ENCODE measurements at regions not wholly inside any gene's neighbourhood (a gene's known extent, or its start where the extent isn't known, plus 50 kb on each side); places are given as distances from the start of the nearest gene placed in this dataset.

DNA sequence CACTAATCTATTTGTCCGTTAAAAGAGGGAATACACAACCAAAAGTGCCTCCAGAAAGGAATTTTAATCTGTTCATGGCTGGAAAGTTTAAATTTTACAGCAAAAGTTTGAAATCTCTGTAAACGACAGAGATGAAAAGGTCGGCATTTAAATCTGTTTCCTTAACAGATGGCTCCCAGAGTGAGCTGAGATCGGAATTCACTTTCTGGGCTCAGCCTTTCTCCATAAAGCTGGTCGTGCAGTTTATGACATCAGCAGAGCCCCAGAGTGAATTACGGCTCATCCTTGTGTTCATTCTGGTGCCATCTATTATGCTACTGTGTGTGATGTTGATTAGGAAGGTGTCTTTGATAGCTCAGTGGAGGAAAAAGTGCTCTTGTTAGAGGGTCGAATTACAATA, 117.6 kb upstream of the ZFP64 start:
- TF ChIP-seq, protein P1, sequence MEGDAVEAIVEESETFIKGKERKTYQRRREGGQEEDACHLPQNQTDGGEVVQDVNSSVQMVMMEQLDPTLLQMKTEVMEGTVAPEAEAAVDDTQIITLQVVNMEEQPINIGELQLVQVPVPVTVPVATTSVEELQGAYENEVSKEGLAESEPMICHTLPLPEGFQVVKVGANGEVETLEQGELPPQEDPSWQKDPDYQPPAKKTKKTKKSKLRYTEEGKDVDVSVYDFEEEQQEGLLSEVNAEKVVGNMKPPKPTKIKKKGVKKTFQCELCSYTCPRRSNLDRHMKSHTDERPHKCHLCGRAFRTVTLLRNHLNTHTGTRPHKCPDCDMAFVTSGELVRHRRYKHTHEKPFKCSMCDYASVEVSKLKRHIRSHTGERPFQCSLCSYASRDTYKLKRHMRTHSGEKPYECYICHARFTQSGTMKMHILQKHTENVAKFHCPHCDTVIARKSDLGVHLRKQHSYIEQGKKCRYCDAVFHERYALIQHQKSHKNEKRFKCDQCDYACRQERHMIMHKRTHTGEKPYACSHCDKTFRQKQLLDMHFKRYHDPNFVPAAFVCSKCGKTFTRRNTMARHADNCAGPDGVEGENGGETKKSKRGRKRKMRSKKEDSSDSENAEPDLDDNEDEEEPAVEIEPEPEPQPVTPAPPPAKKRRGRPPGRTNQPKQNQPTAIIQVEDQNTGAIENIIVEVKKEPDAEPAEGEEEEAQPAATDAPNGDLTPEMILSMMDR (IDR thresholded peaks at IDR 0.05) = no peak

DNA sequence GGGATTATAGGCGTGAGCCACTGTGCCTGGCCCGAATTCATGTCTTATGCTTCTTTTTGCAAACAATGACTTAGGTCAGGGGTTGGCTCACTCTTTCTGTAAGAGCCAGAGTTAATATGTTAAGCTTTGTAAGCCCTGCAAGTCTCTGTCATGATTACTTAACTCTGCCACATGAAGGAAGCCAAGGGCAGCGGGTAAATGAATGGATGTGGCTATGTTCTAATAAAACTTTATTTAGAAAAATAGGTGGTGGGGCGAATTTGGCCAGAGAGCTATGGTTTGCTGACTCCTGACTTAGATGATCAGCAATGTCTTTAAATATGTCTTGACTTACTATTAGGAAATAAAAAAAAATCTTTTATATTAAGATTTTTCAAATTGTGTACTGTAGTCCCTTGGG, 114.9 kb upstream of the ZFP64 start:
- peaks cover 0 to 3% of the 10 kb centered on the region in 2 experiments for H3K4me1 ChIP-seq (ENCODE audit: control insufficient read depth in 1 of 2, insufficient read depth in 1 of 2, low read depth in 1 of 2, low read length in 1 of 2)
- H3K27ac ChIP-seq = no peak overlapping the region
- H3K9me3 ChIP-seq = no peaks in the 10 kb centered on the region
- no peak overlapping the region for H3K4me3 ChIP-seq (ENCODE audit: low read depth in 1 of 2, low read length in 1 of 2)
- no peaks in the 10 kb centered on the region for H3K36me3 ChIP-seq
- no peaks in the 10 kb centered on the region for H3K27me3 ChIP-seq
- TF ChIP-seq, protein P1 (IDR thresholded peaks at IDR 0.05) = no peak

More for the DNA sequence above, 117.6 kb upstream of the ZFP64 start:
- no peak overlapping the region for H3K27ac ChIP-seq
- no peaks in the 10 kb centered on the region for H3K36me3 ChIP-seq
- no peak overlapping the region for H3K4me3 ChIP-seq (ENCODE audit: low read depth in 1 of 2, low read length in 1 of 2)
- peaks cover 0 to 3% of the 10 kb centered on the region in 2 experiments for H3K4me1 ChIP-seq (ENCODE audit: control insufficient read depth in 1 of 2, insufficient read depth in 1 of 2, low read depth in 1 of 2, low read length in 1 of 2)
- peaks cover 23% of the 10 kb centered on the region for H3K27me3 ChIP-seq
- H3K9me3 ChIP-seq = no peaks in the 10 kb centered on the region

DNA sequence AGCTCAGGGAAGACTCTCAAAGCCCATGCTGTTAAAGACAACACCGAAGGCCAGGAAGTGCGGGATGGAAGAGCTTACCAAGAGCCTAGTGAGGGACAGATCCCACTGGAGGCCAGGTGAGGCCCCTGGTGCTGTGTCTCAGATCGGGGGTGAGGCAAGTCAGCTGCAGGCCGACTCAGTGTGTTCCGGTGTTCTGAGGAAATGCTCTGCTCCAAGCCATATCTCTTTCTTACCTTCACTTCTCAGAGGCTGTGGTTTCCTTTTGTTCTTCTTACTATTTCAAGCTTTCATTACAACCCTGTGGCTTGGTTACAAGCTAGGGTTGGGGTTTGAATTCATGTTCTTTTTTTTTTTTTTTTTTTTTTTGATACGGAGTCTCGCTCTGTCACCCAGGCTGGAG, 114.3 kb upstream of the ZFP64 start:
- peaks cover 5% of the 10 kb centered on the region for H3K27me3 ChIP-seq
- H3K36me3 ChIP-seq = no peaks in the 10 kb centered on the region
- H3K27ac ChIP-seq = no peak overlapping the region
- TF ChIP-seq, protein P1 (IDR thresholded peaks at IDR 0.05) = no peak
- H3K9me3 ChIP-seq = no peaks in the 10 kb centered on the region
- no peak overlapping the region for H3K4me3 ChIP-seq (ENCODE audit: low read depth in 1 of 2, low read length in 1 of 2)
- H3K4me1 ChIP-seq (ENCODE audit: control insufficient read depth in 1 of 2, insufficient read depth in 1 of 2, low read depth in 1 of 2, low read length in 1 of 2) = peaks cover 0 to 3% of the 10 kb centered on the region in 2 experiments

DNA sequence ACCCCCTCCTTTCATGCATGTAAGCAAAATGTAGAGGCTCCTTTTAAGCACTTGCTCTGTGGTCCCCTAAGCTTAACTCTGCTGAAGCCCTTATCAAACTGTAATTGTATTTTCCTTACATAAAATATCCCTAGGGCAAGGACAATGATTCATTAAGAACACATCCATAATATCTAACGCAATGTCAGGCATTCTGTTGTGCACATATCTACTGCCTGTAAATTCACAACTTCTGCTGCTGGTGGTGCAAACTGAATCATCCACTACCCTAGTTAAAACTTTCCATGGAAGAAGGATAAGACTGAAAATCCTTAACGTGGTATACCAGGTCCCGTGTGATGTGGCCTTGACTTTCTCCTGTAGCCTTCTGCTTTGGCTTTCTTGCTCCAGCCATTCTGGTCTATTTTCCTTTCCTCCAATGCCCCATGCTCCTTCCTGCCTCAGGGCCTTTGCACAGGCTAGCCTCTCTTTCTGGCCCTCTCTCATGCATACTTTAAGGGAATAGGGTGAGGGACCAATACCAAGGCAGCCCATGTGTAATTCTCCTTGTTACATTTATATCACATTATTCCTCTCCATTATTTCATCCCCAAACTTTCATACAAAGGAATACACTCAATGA, 113.6 kb upstream of the ZFP64 start:
- Histone ChIP-seq H3K36me3 (no peaks in the 10 kb centered on the region), H3K27me3 (peaks cover 10% of the 10 kb centered on the region), H3K4me3 (ENCODE audit: low read depth in 1 of 2, low read length in 1 of 2) (no peak overlapping the region), H3K4me1 (ENCODE audit: control insufficient read depth in 1 of 2, insufficient read depth in 1 of 2, low read depth in 1 of 2, low read length in 1 of 2) (peaks cover 0 to 3% of the 10 kb centered on the region in 2 experiments), H3K27ac (no peak overlapping the region), H3K9me3 (no peaks in the 10 kb centered on the region)
- TF ChIP-seq, protein P1 (IDR thresholded peaks at IDR 0.05) = no peak

DNA sequence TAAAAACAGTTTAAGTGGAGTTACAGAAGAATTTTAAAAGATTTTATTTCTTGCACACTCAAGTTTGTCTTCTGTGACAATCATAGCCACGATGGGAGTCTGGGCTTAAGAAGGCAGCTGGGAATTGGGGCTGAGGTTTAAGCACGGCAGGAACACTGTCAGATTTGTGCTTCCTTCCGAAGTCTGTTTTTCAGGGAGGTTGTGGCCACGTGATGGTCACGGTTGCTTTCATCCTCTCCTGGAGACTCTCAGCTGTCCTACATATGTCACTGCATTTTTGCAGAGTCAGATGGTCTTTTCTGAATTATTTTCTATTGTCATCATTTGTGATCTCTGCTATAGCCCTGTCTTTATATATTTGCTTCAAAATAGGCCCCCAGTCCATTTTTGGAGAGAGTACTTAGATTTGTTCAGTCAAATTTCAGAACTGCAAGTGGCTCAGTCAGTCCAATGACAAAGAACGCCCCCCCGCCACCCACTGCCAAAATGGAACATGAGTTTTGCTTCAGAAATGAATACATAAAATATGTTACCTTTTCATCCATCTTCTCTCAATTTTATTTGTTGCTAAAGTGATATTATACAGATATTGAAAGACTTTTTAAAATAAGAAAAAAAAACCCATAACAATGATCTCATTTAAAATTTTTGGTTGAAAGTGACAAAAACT, 111.8 kb upstream of the ZFP64 start:
- Histone ChIP-seq H3K4me1 (ENCODE audit: control insufficient read depth in 1 of 2, insufficient read depth in 1 of 2, low read depth in 1 of 2, low read length in 1 of 2) (peaks cover 0 to 3% of the 10 kb centered on the region in 2 experiments), H3K9me3 (no peaks in the 10 kb centered on the region), H3K36me3 (no peaks in the 10 kb centered on the region), H3K27ac (no peak overlapping the region), H3K27me3 (peaks cover 10% of the 10 kb centered on the region), H3K4me3 (ENCODE audit: low read depth in 1 of 2, low read length in 1 of 2) (no peak overlapping the region)
- TF ChIP-seq, protein P1 (IDR thresholded peaks at IDR 0.05) = no peak
